Effector memory CD8-positive, alpha-beta T cell (primary cell): ENCODE measurements at regions not wholly inside any gene's neighbourhood (a gene's known extent, or its start where the extent isn't known, plus 50 kb on each side); places are given as distances from the start of the nearest gene placed in this dataset.

Source experiments
- ATAC-seq: fragments of 150-1000 bp; cut with Tn5 transposase; replicated peaks from 2 replicates; pipeline ENCODE4 v1.10.0; 2021; ENCODE audit warnings: mild to moderate bottlenecking, moderate library complexity
- DNase-seq, 3 experiments: peaks; one replicate each; pipeline ENCODE4 v3.0.0; 2021
- H3K27ac Mint-ChIP-seq, 2 donors: one replicate each; pipeline ENCODE4 v1.8.0; 2022; ENCODE audit warnings: mild to moderate bottlenecking in 2 of 2, mixed read lengths in 2 of 2, moderate library complexity in 2 of 2
- H3K27me3 Mint-ChIP-seq, 2 donors: one replicate each; pipeline ENCODE4 v1.8.0; 2022; ENCODE audit warnings: mixed read lengths in 2 of 2
- H3K36me3 Mint-ChIP-seq: one replicate; pipeline ENCODE4 v1.8.0; 2022; ENCODE audit warnings: mild to moderate bottlenecking, moderate library complexity, mixed read lengths; ENCODE audit not compliant: insufficient read depth
- H3K4me1 Mint-ChIP-seq, 2 donors: one replicate each; pipeline ENCODE4 v1.8.0; 2022; ENCODE audit warnings: low read depth in 2 of 2, mixed read lengths in 2 of 2
- H3K4me3 Mint-ChIP-seq, 2 donors: one replicate each; pipeline ENCODE4 v1.8.0; 2022; ENCODE audit warnings: mild to moderate bottlenecking in 2 of 2, mixed read lengths in 2 of 2, moderate library complexity in 2 of 2
- H3K9me3 Mint-ChIP-seq, 2 donors: one replicate each; pipeline ENCODE4 v1.8.0; 2022; ENCODE audit warnings: mixed read lengths in 2 of 2

- Mint-ChIP-seq H3K27me3 (peaks cover 8 to 28% of the 10 kb centered on the region in 2 donors), H3K9me3 (no peaks in the 10 kb centered on the region), H3K4me3 (no peak overlapping the region), H3K4me1 (no peaks in the 10 kb centered on the region), H3K27ac (no peak overlapping the region), H3K36me3 (no peaks in the 10 kb centered on the region)
- ATAC-seq = no peak
- DNase-seq = no peak
Measured at GRCh38 chr2:15738225-15738546, 146.5 kb downstream of the DDX1 start.

GRCh38 chr2:15738943-15739342, 147.3 kb downstream of the DDX1 start:
- H3K36me3 Mint-ChIP-seq = no peaks in the 10 kb centered on the region
- H3K4me3 Mint-ChIP-seq = no peak overlapping the region
- DNase-seq (no peak), ATAC-seq (no peak)
- peaks cover 12 to 20% of the 10 kb centered on the region in 2 donors for H3K27me3 Mint-ChIP-seq
- no peaks in the 10 kb centered on the region for H3K4me1 Mint-ChIP-seq
- no peak overlapping the region for H3K27ac Mint-ChIP-seq
- no peaks in the 10 kb centered on the region for H3K9me3 Mint-ChIP-seq

GRCh38 chr2:15744820-15745219, 153.2 kb downstream of the DDX1 start:
- H3K27me3 Mint-ChIP-seq = peaks cover 17 to 33% of the 10 kb centered on the region in 2 donors
- H3K27ac Mint-ChIP-seq = no peak overlapping the region
- peaks cover 2% of the 10 kb centered on the region for H3K36me3 Mint-ChIP-seq
- H3K4me1 Mint-ChIP-seq = no peaks in the 10 kb centered on the region
- no peaks in the 10 kb centered on the region for H3K9me3 Mint-ChIP-seq
- H3K4me3 Mint-ChIP-seq = no peak overlapping the region
- ATAC-seq (no peak), DNase-seq (no peak)

GRCh38 chr2:15745350-15745749, 153.7 kb downstream of the DDX1 start:
- Mint-ChIP-seq H3K4me1 (no peaks in the 10 kb centered on the region), H3K4me3 (no peak overlapping the region), H3K27me3 (peaks cover 17 to 33% of the 10 kb centered on the region in 2 donors), H3K36me3 (peaks cover 2% of the 10 kb centered on the region), H3K27ac (no peak overlapping the region), H3K9me3 (no peaks in the 10 kb centered on the region)
- ATAC-seq = no peak
- DNase-seq = no peak

GRCh38 chr2:15745907-15746702, 154.4 kb downstream of the DDX1 start:
- no peaks in the 10 kb centered on the region for H3K9me3 Mint-ChIP-seq
- H3K4me1 Mint-ChIP-seq = no peaks in the 10 kb centered on the region
- H3K36me3 Mint-ChIP-seq = peaks cover 2% of the 10 kb centered on the region
- H3K27me3 Mint-ChIP-seq = peaks cover 17 to 35% of the 10 kb centered on the region in 2 donors
- H3K4me3 Mint-ChIP-seq = no peak overlapping the region
- DNase-seq (no peak), ATAC-seq (no peak)
- H3K27ac Mint-ChIP-seq = no peak overlapping the region

- no peak for ATAC-seq
- Mint-ChIP-seq H3K9me3 (no peaks in the 10 kb centered on the region), H3K36me3 (peaks cover 2% of the 10 kb centered on the region), H3K4me3 (no peak overlapping the region), H3K4me1 (no peaks in the 10 kb centered on the region), H3K27me3 (peaks cover 17 to 42% of the 10 kb centered on the region in 2 donors), H3K27ac (no peak overlapping the region)
- no peak for DNase-seq
Measured at GRCh38 chr2:15746703-15747550, 155.3 kb downstream of the DDX1 start.

- peaks cover 17 to 51% of the 10 kb centered on the region in 2 donors for H3K27me3 Mint-ChIP-seq
- H3K36me3 Mint-ChIP-seq = peaks cover 2% of the 10 kb centered on the region
- DNase-seq (no peak), ATAC-seq (no peak)
- no peaks in the 10 kb centered on the region for H3K4me1 Mint-ChIP-seq
- no peak overlapping the region for H3K4me3 Mint-ChIP-seq
- no peaks in the 10 kb centered on the region for H3K9me3 Mint-ChIP-seq
- no peak overlapping the region for H3K27ac Mint-ChIP-seq
Measured at GRCh38 chr2:15747603-15748471, 156.2 kb downstream of the DDX1 start.

- no peak for DNase-seq
- Mint-ChIP-seq H3K27me3 (peaks cover 10 to 52% of the 10 kb centered on the region in 2 donors), H3K4me1 (no peaks in the 10 kb centered on the region), H3K4me3 (no peak overlapping the region), H3K27ac (no peak overlapping the region), H3K9me3 (no peaks in the 10 kb centered on the region), H3K36me3 (peaks cover 2% of the 10 kb centered on the region)
- ATAC-seq = no peak
Measured at GRCh38 chr2:15748736-15749323, 157.2 kb downstream of the DDX1 start.

GRCh38 chr2:15749460-15750432, 158.1 kb downstream of the DDX1 start:
- Mint-ChIP-seq H3K9me3 (no peaks in the 10 kb centered on the region), H3K4me1 (no peaks in the 10 kb centered on the region), H3K27me3 (peaks cover 10 to 48% of the 10 kb centered on the region in 2 donors), H3K4me3 (no peak overlapping the region), H3K36me3 (peaks cover 2% of the 10 kb centered on the region), H3K27ac (no peak overlapping the region)
- DNase-seq = no peak
- no peak for ATAC-seq

- Mint-ChIP-seq H3K27me3 (peaks cover 10 to 41% of the 10 kb centered on the region in 2 donors), H3K4me3 (no peak overlapping the region), H3K9me3 (no peaks in the 10 kb centered on the region), H3K27ac (no peak overlapping the region), H3K36me3 (no peaks in the 10 kb centered on the region), H3K4me1 (no peaks in the 10 kb centered on the region)
- ATAC-seq (no peak), DNase-seq (no peak)
Measured at GRCh38 chr2:15750433-15750814, 158.8 kb downstream of the DDX1 start.

GRCh38 chr2:15750822-15751329, 159.2 kb downstream of the DDX1 start:
- DNase-seq (no peak), ATAC-seq (no peak)
- Mint-ChIP-seq H3K36me3 (no peaks in the 10 kb centered on the region), H3K27me3 (peaks cover 10 to 36% of the 10 kb centered on the region in 2 donors), H3K4me1 (no peaks in the 10 kb centered on the region), H3K27ac (no peak overlapping the region), H3K9me3 (no peaks in the 10 kb centered on the region), H3K4me3 (no peak overlapping the region)

- H3K36me3 Mint-ChIP-seq = no peaks in the 10 kb centered on the region
Measured at GRCh38 chr2:15751477-15751876, 159.8 kb downstream of the DDX1 start.

More at GRCh38 chr2:15751477-15751876, 159.8 kb downstream of the DDX1 start:
- H3K9me3 Mint-ChIP-seq = no peaks in the 10 kb centered on the region
- no peak overlapping the region for H3K27ac Mint-ChIP-seq
- DNase-seq (no peak), ATAC-seq (no peak)
- H3K27me3 Mint-ChIP-seq = peaks cover 8 to 30% of the 10 kb centered on the region in 2 donors
- H3K4me1 Mint-ChIP-seq = no peaks in the 10 kb centered on the region
- no peak overlapping the region for H3K4me3 Mint-ChIP-seq
